Central memory CD8-positive, alpha-beta T cell (primary cell): ENCODE measurements at regions not wholly inside any gene's neighbourhood (a gene's known extent, or its start where the extent isn't known, plus 50 kb on each side); places are given as distances from the start of the nearest gene placed in this dataset.
"Not testable (repeated sequence)": the region's sequence is repeated elsewhere in the genome, so short reads cannot be mapped to it uniquely, and the experiment has no call there.

Experiments used
- ATAC-seq: fragments of 150-1000 bp; cut with Tn5 transposase; replicated peaks from 2 replicates; pipeline ENCODE4 v1.10.0; 2022; ENCODE audit warnings: mild to moderate bottlenecking, moderate FRiP score, moderate number of reproducible peaks; ENCODE audit not compliant: poor library complexity, severe bottlenecking; ENCODE audit errors: extremely low read depth
- DNase-seq, 2 donors: peaks; one replicate each; pipeline ENCODE4 v3.0.0; 2021; ENCODE audit warnings: low spot score in 2 of 2
- H3K27ac Mint-ChIP-seq: one replicate; pipeline ENCODE4 v1.8.0; 2022; ENCODE audit warnings: low read depth, mild to moderate bottlenecking, moderate library complexity, mixed read lengths
- H3K27me3 Mint-ChIP-seq: one replicate; pipeline ENCODE4 v1.8.0; 2022; ENCODE audit warnings: mixed read lengths
- H3K36me3 Mint-ChIP-seq: one replicate; pipeline ENCODE4 v1.8.0; 2022; ENCODE audit warnings: mild to moderate bottlenecking, moderate library complexity, mixed read lengths; ENCODE audit not compliant: insufficient read depth
- H3K4me1 Mint-ChIP-seq: one replicate; pipeline ENCODE4 v1.8.0; 2022; ENCODE audit warnings: mixed read lengths
- H3K4me3 Mint-ChIP-seq: one replicate; pipeline ENCODE4 v1.8.0; 2022; ENCODE audit warnings: mild to moderate bottlenecking, moderate library complexity, mixed read lengths
- H3K9me3 Mint-ChIP-seq: one replicate; pipeline ENCODE4 v1.8.0; 2022; ENCODE audit warnings: mixed read lengths

GRCh38 chr9:74044844-74045243 is 452.3 kb upstream of the RORB start:
- ATAC-seq (no peak), DNase-seq (no peak)
- no peaks in the 10 kb centered on the region for H3K27me3 Mint-ChIP-seq
- no peaks in the 10 kb centered on the region for H3K36me3 Mint-ChIP-seq
- H3K9me3 Mint-ChIP-seq: peaks cover 25% of the 10 kb centered on the region
- H3K27ac Mint-ChIP-seq: no peak overlapping the region
- no peaks in the 10 kb centered on the region for H3K4me1 Mint-ChIP-seq
- no peak overlapping the region for H3K4me3 Mint-ChIP-seq

DNA sequence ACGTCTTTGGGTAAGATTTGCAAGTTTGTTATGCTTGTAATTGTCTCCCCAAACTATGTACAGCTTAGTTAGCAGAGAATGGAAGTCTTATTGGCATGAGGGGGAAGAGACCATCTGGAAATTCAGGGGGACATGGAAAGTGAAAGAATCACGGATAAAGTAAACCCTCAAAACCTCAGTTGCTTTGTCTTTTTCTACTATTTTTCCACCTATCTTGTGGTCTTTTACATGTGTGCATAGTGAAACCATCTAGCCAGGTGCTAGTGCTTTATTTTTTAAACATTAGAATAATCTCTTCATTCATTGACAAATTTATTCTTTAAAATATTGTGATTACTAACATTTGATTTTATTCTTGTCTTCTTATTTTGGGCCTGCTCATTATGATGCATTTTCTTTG is 441.1 kb upstream of the RORB start:
- Mint-ChIP-seq H3K27me3 (no peaks in the 10 kb centered on the region), H3K27ac (no peak overlapping the region), H3K36me3 (no peaks in the 10 kb centered on the region), H3K9me3 (peaks cover 26% of the 10 kb centered on the region), H3K4me1 (no peaks in the 10 kb centered on the region), H3K4me3 (no peak overlapping the region)
- no peak for DNase-seq
- ATAC-seq: no peak

DNA sequence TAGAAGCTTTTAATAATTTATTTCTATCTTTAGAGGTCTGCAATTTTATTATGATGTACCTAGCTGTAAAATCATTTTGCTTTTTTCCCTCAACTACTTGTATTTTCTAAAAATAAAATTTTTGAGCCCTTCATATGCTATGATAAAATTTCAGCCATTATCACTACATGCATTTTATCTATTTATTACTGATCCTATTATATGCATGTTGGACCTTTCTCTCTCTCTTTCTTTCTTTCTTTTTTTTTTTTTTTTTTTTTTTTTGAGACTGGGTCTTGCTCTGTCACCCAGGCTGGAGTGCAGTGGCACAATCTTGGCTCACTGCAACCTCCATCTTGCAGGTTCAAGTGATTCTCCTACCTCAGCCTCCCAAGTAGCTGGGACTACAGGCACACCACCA is 440.1 kb upstream of the RORB start:
- peaks cover 26% of the 10 kb centered on the region for H3K9me3 Mint-ChIP-seq
- DNase-seq, H3K4me3 Mint-ChIP-seq, H3K36me3 Mint-ChIP-seq, H3K27ac Mint-ChIP-seq, ATAC-seq, H3K4me1 Mint-ChIP-seq, H3K27me3 Mint-ChIP-seq: not testable (repeated sequence)

DNA sequence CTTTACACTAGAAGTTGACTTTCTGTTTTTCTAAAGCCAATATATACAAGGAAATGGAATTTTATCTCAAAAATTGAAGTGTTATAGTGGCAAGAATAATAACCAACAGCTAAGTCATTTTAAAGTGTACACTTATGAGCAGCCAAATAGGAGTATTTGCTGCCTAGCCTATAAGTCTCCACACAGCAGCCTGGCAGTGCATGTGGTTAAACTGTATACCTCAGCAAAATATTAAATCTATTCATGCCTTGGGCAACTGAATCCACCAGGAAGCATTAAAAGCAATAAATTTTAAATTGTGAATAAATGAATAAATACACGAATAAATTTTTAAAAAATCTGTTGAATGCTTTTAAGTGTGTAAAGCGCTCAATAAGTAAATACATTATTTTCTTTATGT is 432.4 kb upstream of the RORB start:
- DNase-seq (no peak), ATAC-seq (no peak)
- H3K27ac Mint-ChIP-seq: no peak overlapping the region
- H3K4me3 Mint-ChIP-seq: no peak overlapping the region
- H3K27me3 Mint-ChIP-seq: no peaks in the 10 kb centered on the region
- H3K4me1 Mint-ChIP-seq: no peaks in the 10 kb centered on the region
- H3K9me3 Mint-ChIP-seq: peaks cover 27% of the 10 kb centered on the region
- no peaks in the 10 kb centered on the region for H3K36me3 Mint-ChIP-seq

DNA sequence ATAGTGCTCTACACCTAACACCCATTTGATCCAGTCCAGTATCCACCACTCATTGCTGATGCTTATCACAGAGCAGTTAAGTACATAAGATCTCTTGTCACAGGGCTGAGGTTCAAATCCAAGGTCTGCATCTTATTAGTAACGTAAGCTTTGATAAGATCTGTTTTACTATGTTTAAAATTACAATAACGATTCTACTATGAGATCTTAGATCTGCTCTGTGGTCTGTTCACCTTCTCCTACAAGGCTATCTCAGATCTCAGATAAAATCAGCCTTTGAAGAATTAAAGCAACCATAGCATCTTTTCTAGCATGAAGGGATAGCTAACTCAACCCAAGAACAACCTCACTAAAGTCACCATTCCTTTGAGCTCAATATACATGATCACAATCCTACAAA is 431.0 kb upstream of the RORB start:
- ATAC-seq (no peak), DNase-seq (no peak)
- no peaks in the 10 kb centered on the region for H3K4me1 Mint-ChIP-seq
- H3K9me3 Mint-ChIP-seq: peaks cover 22% of the 10 kb centered on the region
- no peaks in the 10 kb centered on the region for H3K27me3 Mint-ChIP-seq
- no peak overlapping the region for H3K27ac Mint-ChIP-seq
- H3K4me3 Mint-ChIP-seq: no peak overlapping the region
- no peaks in the 10 kb centered on the region for H3K36me3 Mint-ChIP-seq

- DNase-seq: no peak
- H3K9me3 Mint-ChIP-seq: peaks cover 26% of the 10 kb centered on the region
- no peak overlapping the region for H3K4me3 Mint-ChIP-seq
- H3K27ac Mint-ChIP-seq: no peak overlapping the region
- no peaks in the 10 kb centered on the region for H3K4me1 Mint-ChIP-seq
- no peak for ATAC-seq
- H3K36me3 Mint-ChIP-seq: peaks cover 2% of the 10 kb centered on the region
- H3K27me3 Mint-ChIP-seq: no peaks in the 10 kb centered on the region
These were observed 430.5 kb upstream of the RORB start for GRCh38 chr9:74066605-74067004.

- ATAC-seq (no peak), DNase-seq (no peak)
- Mint-ChIP-seq H3K4me1 (no peaks in the 10 kb centered on the region), H3K27me3 (no peaks in the 10 kb centered on the region), H3K9me3 (peaks cover 23% of the 10 kb centered on the region), H3K36me3 (peaks cover 2% of the 10 kb centered on the region), H3K27ac (no peak overlapping the region), H3K4me3 (no peak overlapping the region)
These were observed 425.6 kb upstream of the RORB start for GRCh38 chr9:74071502-74071901.

DNA sequence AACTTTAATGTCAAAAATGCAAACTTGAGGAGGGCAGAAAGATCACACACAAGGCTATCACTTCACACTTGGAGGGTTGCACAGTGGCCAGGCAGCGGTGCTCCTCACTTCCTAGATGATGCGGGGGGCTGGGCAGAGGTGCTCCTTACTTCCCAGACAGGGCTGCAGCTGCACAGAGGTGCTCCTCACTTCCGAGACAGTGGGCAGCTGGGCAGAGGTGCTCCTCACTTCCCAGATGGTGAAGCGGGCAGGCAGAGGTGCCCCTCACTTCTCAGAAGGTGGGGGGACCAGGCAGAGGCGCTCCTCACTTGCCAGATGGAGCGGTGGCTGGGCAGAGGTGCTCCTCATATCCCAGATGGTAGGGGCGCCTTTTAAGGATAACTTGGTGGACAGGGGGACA is 423.2 kb upstream of the RORB start:
- Mint-ChIP-seq H3K36me3 (peaks cover 2% of the 10 kb centered on the region), H3K4me1 (no peaks in the 10 kb centered on the region), H3K27ac (no peak overlapping the region), H3K4me3 (no peak overlapping the region), H3K27me3 (no peaks in the 10 kb centered on the region), H3K9me3 (peaks cover 22% of the 10 kb centered on the region)
- DNase-seq (no peak), ATAC-seq (no peak)

DNA sequence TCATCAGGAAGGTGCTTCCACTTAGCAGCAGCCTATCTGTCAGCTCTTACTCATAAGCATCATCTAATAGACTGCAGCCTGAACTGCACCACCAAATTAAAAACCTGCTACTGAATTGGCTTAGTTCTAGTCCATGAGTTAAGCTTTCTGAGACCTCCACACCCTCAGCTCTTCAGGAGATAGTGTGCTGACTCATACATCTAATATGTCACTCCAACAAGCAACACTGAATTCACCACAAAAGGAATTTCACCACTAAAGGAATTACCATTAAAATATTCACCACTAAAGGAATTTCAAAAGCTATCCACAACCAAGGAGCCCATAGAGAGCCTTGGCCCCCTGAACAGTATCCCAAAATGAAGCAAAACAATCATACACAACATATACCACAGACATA is 418.5 kb upstream of the RORB start:
- H3K4me3 Mint-ChIP-seq: no peak overlapping the region

GRCh38 chr9:74080652-74081051 is 416.5 kb upstream of the RORB start:
- not testable (repeated sequence) for ATAC-seq, DNase-seq, H3K36me3 Mint-ChIP-seq, H3K27me3 Mint-ChIP-seq, H3K4me3 Mint-ChIP-seq, H3K4me1 Mint-ChIP-seq, H3K27ac Mint-ChIP-seq, H3K9me3 Mint-ChIP-seq

More for the DNA sequence above, 418.5 kb upstream of the RORB start:
- DNase-seq (no peak), ATAC-seq (no peak)
- Mint-ChIP-seq H3K9me3 (peaks cover 5% of the 10 kb centered on the region), H3K4me1 (no peaks in the 10 kb centered on the region), H3K36me3 (no peaks in the 10 kb centered on the region), H3K27ac (no peak overlapping the region), H3K27me3 (no peaks in the 10 kb centered on the region)

DNA sequence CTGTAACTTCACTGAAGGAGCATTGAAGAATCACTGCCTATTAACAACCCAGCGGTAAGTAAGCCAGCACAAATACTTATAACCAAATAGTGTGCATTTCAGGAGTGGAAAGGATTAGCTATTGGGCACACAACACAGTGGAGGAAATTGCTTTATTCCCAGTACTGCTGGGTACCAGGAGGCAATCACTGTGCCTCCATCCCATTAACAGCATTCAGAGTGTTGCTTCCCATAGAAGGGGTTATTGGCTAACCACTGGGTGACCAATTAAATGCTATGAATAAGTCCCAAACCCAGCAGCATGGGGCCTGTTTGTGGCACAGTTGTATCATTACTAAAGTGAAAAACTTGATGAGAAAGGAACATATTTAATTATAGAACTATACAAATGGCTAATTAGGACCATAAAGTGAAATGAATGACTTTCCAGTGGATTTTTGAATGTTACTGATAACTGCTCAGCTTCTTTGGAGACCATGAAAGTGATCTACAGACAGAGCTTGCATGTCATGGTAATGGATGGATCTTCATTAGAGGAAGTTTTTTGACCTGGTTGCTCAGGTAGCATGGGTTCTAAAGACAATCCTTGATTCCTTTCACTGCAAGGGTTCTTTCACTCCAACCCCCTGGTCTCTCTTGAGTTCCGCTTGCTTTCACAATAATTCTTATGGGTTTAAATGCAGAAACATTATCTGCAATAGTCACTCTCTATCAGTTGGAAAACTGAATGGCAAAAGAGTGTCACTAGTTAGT is 413.3 kb upstream of the RORB start:
- H3K9me3 Mint-ChIP-seq: peaks cover 11% of the 10 kb centered on the region
- H3K27ac Mint-ChIP-seq: no peak overlapping the region
- DNase-seq: no peak
- no peaks in the 10 kb centered on the region for H3K4me1 Mint-ChIP-seq
- H3K36me3 Mint-ChIP-seq: no peaks in the 10 kb centered on the region
- no peak overlapping the region for H3K4me3 Mint-ChIP-seq
- H3K27me3 Mint-ChIP-seq: no peaks in the 10 kb centered on the region
- ATAC-seq: no peak

- not testable (repeated sequence) for H3K27ac Mint-ChIP-seq, H3K4me3 Mint-ChIP-seq, DNase-seq, ATAC-seq, H3K27me3 Mint-ChIP-seq, H3K36me3 Mint-ChIP-seq, H3K4me1 Mint-ChIP-seq
- H3K9me3 Mint-ChIP-seq: peaks cover 22% of the 10 kb centered on the region
These were observed 411.6 kb upstream of the RORB start for GRCh38 chr9:74085384-74086037.

DNA sequence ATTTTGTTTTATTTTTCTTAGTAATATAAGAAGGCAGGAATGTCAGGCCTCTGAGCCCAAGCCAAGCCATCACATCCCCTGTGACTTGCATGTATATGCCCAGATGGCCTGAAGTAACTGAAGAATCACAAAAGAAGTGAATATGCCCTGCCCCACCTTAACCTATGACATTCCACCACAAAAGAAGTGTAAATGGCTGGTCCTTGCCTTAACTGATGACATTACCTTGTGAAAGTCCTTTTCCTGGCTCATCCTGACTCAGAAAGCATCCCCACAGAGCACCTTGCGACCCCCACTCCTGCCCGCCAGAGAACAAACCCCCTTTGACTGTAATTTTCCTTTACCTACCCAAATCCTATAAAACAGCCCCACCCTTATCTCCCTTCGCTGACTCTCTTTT is 406.2 kb upstream of the RORB start:
- H3K9me3 Mint-ChIP-seq: peaks cover 37% of the 10 kb centered on the region
- not testable (repeated sequence) for ATAC-seq, H3K4me1 Mint-ChIP-seq, DNase-seq, H3K27ac Mint-ChIP-seq, H3K27me3 Mint-ChIP-seq, H3K36me3 Mint-ChIP-seq, H3K4me3 Mint-ChIP-seq
